Transverse colon (tissue), 4 donors: ENCODE measurements at regions not wholly inside any gene's neighbourhood (a gene's known extent, or its start where the extent isn't known, plus 50 kb on each side); places are given as distances from the start of the nearest gene placed in this dataset.

Source experiments
- DNase-seq: peaks from one replicate; pipeline ENCODE4 v3.0.0-alpha.2; 2019
- H3K27ac ChIP-seq, 4 donors: fragments of 200-600 bp; sonication (generic); 2 replicates each; pipeline ENCODE4 v1.5.1; 2016 to 2018; ENCODE audit warnings: inconsistent platforms in 4 of 4
- H3K27me3 ChIP-seq: fragments of 200-600 bp; sonication (generic); 2 replicates; pipeline ENCODE4 v1.5.1; 2017; ENCODE audit warnings: inconsistent platforms
- H3K36me3 ChIP-seq, 4 donors: fragments of 200-600 bp; sonication (generic); 2 replicates each; pipeline ENCODE4 v1.5.1; 2017 to 2019; ENCODE audit warnings: inconsistent platforms in 4 of 4
- H3K4me1 ChIP-seq, 4 donors: fragments of 200-600 bp; sonication (generic); 2 replicates each; pipeline ENCODE4 v1.5.1; 2017 to 2020; ENCODE audit warnings: inconsistent platforms in 4 of 4
- H3K4me3 ChIP-seq, 4 donors: fragments of 200-600 bp; sonication (generic); 1 replicate in 1 of 4; 2 replicates in 3 of 4; pipeline versions ENCODE4 v1.5.1 to v1.6.1; 2017 to 2019; ENCODE audit warnings: inconsistent platforms in 4 of 4
- H3K9me3 ChIP-seq, 2 donors: fragments of 200-600 bp; sonication (generic); 2 replicates each; pipeline ENCODE4 v1.5.1; 2017 to 2019; ENCODE audit warnings: inconsistent platforms in 2 of 2
- CTCF ChIP-seq, 5 experiments: fragments of 200-600 bp in 3 of 5; fragments of 450-650 bp in 2 of 5; sonication (generic) in 3 of 5; IDR thresholded peaks; 1 replicate in 2 of 5; 2 replicates in 3 of 5; pipeline ENCODE4 v1.5.1; 2016 to 2017; ENCODE audit warnings: antibody characterized with exemption in 5 of 5, inconsistent platforms in 3 of 5, mild to moderate bottlenecking in 2 of 5, moderate library complexity in 1 of 5
- EP300 ChIP-seq: sonication (generic); formaldehyde crosslinking; IDR thresholded peaks from one replicate; pipeline ENCODE4 v1.6.1; 2017; ENCODE audit warnings: antibody characterized with exemption, low read depth
- POLR2A ChIP-seq: fragments of 450-650 bp; IDR thresholded peaks from one replicate; pipeline ENCODE4 v1.6.1; 2016; ENCODE audit warnings: antibody characterized with exemption, mild to moderate bottlenecking, moderate library complexity
- POLR2AphosphoS5 ChIP-seq, 3 donors: sonication (generic); formaldehyde crosslinking; IDR thresholded peaks; one replicate each; pipeline ENCODE4 v1.6.1; 2016; ENCODE audit warnings: antibody characterized with exemption in 3 of 3
- WGBS, 2 donors: methylation state at CpG; one replicate each; pipeline ENCODE4 v1.1.5; 2018; ENCODE audit warnings: low coverage in 1 of 2; 5-methylcytosine and 5-hydroxymethylcytosine counted together
- in situ Hi-C, 4 donors: fragments of 200-750 bp; cut with MboI; loops; one replicate each; pipeline versions ENCODE4 v1.15.0 to v1.15.1; 2017; ENCODE audit warnings: low sequenced_read_pairs in 3 of 4, low pct_ligation_motif_present in 1 of 4, low pct_unique_long_range_greater_than_20kb in 1 of 4
- intact Hi-C: fragments of 100-400 bp; cut with DNase I; formaldehyde crosslinking; loops from one replicate; pipeline ENCODE4 v1.15.1; 2023; ENCODE audit warnings: low total_unique reads

GRCh38 chr3:154690413-154690812, 260.4 kb upstream of the GPR149 start:
- no peaks in the 10 kb centered on the region for H3K27me3 ChIP-seq
- in situ Hi-C loops, result no loop called here
- DNase-seq, result no peak
- no peak overlapping the region for H3K4me3 ChIP-seq
- no peaks in the 10 kb centered on the region for H3K4me1 ChIP-seq
- no peak overlapping the region for H3K27ac ChIP-seq
- H3K36me3 ChIP-seq, result no peaks in the 10 kb centered on the region
- intact Hi-C loops, result no loop called here
- TF ChIP-seq CTCF (IDR thresholded peaks at IDR 0.05) (no peak), EP300 (no peak), POLR2A (no peak), POLR2AphosphoS5 (IDR thresholded peaks at IDR 0.05) (no peak)
- H3K9me3 ChIP-seq, result no peaks in the 10 kb centered on the region

GRCh38 chr3:154684440-154684839, 254.4 kb upstream of the GPR149 start:
- H3K4me1 ChIP-seq, result no peaks in the 10 kb centered on the region
- 17 to 71% methylated on average over 1 to 6 of the region's 6 CpGs for WGBS, 2 donors
- DNase-seq, result no peak
- no peaks in the 10 kb centered on the region for H3K9me3 ChIP-seq
- H3K27me3 ChIP-seq, result no peaks in the 10 kb centered on the region
- no peaks in the 10 kb centered on the region for H3K36me3 ChIP-seq
- TF ChIP-seq POLR2AphosphoS5 (IDR thresholded peaks at IDR 0.05), result no peak
- intact Hi-C loops (no loop called here), in situ Hi-C loops (no loop called here)
- H3K4me3 ChIP-seq, result no peak overlapping the region
- H3K27ac ChIP-seq, result no peak overlapping the region

GRCh38 chr3:154684021-154684420, 254.0 kb upstream of the GPR149 start:
- Histone ChIP-seq H3K4me3 (no peak overlapping the region), H3K27me3 (no peaks in the 10 kb centered on the region), H3K9me3 (no peaks in the 10 kb centered on the region), H3K4me1 (no peaks in the 10 kb centered on the region), H3K27ac (no peak overlapping the region), H3K36me3 (no peaks in the 10 kb centered on the region)
- intact Hi-C loops (no loop called here), in situ Hi-C loops (no loop called here)
- TF ChIP-seq POLR2AphosphoS5 (IDR thresholded peaks at IDR 0.05), result no peak
- no peak for TF ChIP-seq CTCF (IDR thresholded peaks at IDR 0.05)
- no peak for TF ChIP-seq EP300
- no peak for TF ChIP-seq POLR2A
- WGBS, 2 donors, result 67 to 70% methylated on average over 2 to 3 of the region's 3 CpGs
- DNase-seq, result no peak

GRCh38 chr3:154678041-154678654, 248.2 kb upstream of the GPR149 start:
- WGBS, 2 donors, result 69 to 86% methylated on average over 1 of the region's 1 CpG
- H3K36me3 ChIP-seq, result no peaks in the 10 kb centered on the region
- H3K4me1 ChIP-seq, result no peaks in the 10 kb centered on the region
- H3K9me3 ChIP-seq, result no peaks in the 10 kb centered on the region
- TF ChIP-seq POLR2AphosphoS5 (IDR thresholded peaks at IDR 0.05), result no peak
- no peak for TF ChIP-seq CTCF (IDR thresholded peaks at IDR 0.05)
- TF ChIP-seq POLR2A, result no peak
- no peak for TF ChIP-seq EP300
- in situ Hi-C loops (no loop called here), intact Hi-C loops (no loop called here)
- no peak overlapping the region for H3K27ac ChIP-seq
- H3K27me3 ChIP-seq, result no peaks in the 10 kb centered on the region
- DNase-seq, result no peak
- no peak overlapping the region for H3K4me3 ChIP-seq

GRCh38 chr3:154668835-154669234, 238.8 kb upstream of the GPR149 start:
- TF ChIP-seq POLR2A, result no peak
- H3K27ac ChIP-seq, result no peak overlapping the region
- no peaks in the 10 kb centered on the region for H3K9me3 ChIP-seq
- no peak for DNase-seq
- WGBS, 2 donors, result 56 to 67% methylated on average over 1 of the region's 1 CpG
- no peaks in the 10 kb centered on the region for H3K4me1 ChIP-seq
- H3K27me3 ChIP-seq, result no peaks in the 10 kb centered on the region
- in situ Hi-C loops (no loop called here), intact Hi-C loops (no loop called here)
- H3K4me3 ChIP-seq, result no peak overlapping the region
- H3K36me3 ChIP-seq, result no peaks in the 10 kb centered on the region
